Hepatocyte (in vitro differentiated cells): ENCODE measurements at regions not wholly inside any gene's neighbourhood (a gene's known extent, or its start where the extent isn't known, plus 50 kb on each side); places are given as distances from the start of the nearest gene placed in this dataset.

Experiments
- CTCF ChIP-seq: fragments of 200-600 bp; sonication (generic); IDR thresholded peaks from 2 replicates; pipeline ENCODE4 v1.5.1; 2016; ENCODE audit warnings: antibody characterized with exemption, mild to moderate bottlenecking; ENCODE audit not compliant: poor library complexity
- EZH2 ChIP-seq: fragments of 200-600 bp; sonication (generic); IDR thresholded peaks from 2 replicates; pipeline ENCODE4 v1.6.1; 2016; ENCODE audit warnings: antibody characterized with exemption, mild to moderate bottlenecking, borderline replicate concordance
- EZH2phosphoT487 ChIP-seq: fragments of 200-600 bp; sonication (generic); IDR thresholded peaks from one replicate; pipeline ENCODE4 v1.6.1; 2018; ENCODE audit warnings: antibody characterized with exemption, mild to moderate bottlenecking, low read depth, moderate library complexity; ENCODE audit not compliant: unreplicated experiment, severe bottlenecking

- TF ChIP-seq CTCF (no peak), EZH2 (no peak), EZH2phosphoT487 (no peak)
Measured at GRCh38 chr19:29390742-29391141, 135.1 kb upstream of the VSTM2B start.
